OCI-LY1 (cell line): ENCODE measurements at regions not wholly inside any gene's neighbourhood (a gene's known extent, or its start where the extent isn't known, plus 50 kb on each side); places are given as distances from the start of the nearest gene placed in this dataset.

Experiments used
- H2AFZ ChIP-seq: fragments of 200-600 bp; sonication (generic), shearing (Covaris generic); 2 replicates; pipeline ENCODE4 v1.6.0; 2014; ENCODE audit warnings: antibody characterized with exemption, mild to moderate bottlenecking, low read length
- H3F3A ChIP-seq: fragments of 200-600 bp; sonication (generic), shearing (Covaris generic); 2 replicates; pipeline ENCODE4 v1.6.0; 2014; ENCODE audit warnings: mild to moderate bottlenecking, antibody characterized with exemption, low read length, moderate library complexity; ENCODE audit not compliant: insufficient read depth
- H3K27ac ChIP-seq: fragments of 200-600 bp; sonication (generic); 2 replicates; pipeline ENCODE4 v1.5.1; 2014; ENCODE audit warnings: low read length, mixed run types, mild to moderate bottlenecking, low read depth; ENCODE audit not compliant: poor library complexity, severe bottlenecking
- H3K27me3 ChIP-seq: fragments of 200-600 bp; sonication (generic); 2 replicates; pipeline ENCODE4 v1.6.0; 2014; ENCODE audit warnings: antibody characterized with exemption, mild to moderate bottlenecking, low read length, moderate library complexity; ENCODE audit not compliant: insufficient read depth
- H3K36me3 ChIP-seq: fragments of 200-600 bp; sonication (generic); 2 replicates; pipeline ENCODE4 v1.6.1; 2014; ENCODE audit warnings: mild to moderate bottlenecking, antibody characterized with exemption, low read length, moderate library complexity, mixed read lengths; ENCODE audit not compliant: insufficient read depth
- H3K4me1 ChIP-seq: fragments of 200-600 bp; sonication (generic); 2 replicates; pipeline ENCODE4 v1.5.1; 2014; ENCODE audit warnings: mild to moderate bottlenecking, low read length, moderate library complexity; ENCODE audit not compliant: insufficient read depth, severe bottlenecking
- H3K4me2 ChIP-seq: fragments of 200-600 bp; sonication (generic), shearing (Covaris generic); 2 replicates; pipeline ENCODE4 v1.6.1; 2014; ENCODE audit warnings: low read length
- H3K4me3 ChIP-seq: fragments of 200-600 bp; sonication (generic); 2 replicates; pipeline ENCODE4 v1.5.1; 2014; ENCODE audit warnings: low read length, low read depth, mild to moderate bottlenecking, mixed read lengths; ENCODE audit not compliant: poor library complexity, severe bottlenecking
- H3K79me2 ChIP-seq: fragments of 200-600 bp; shearing (Covaris generic); 2 replicates; pipeline ENCODE4 v1.6.1; 2016; ENCODE audit warnings: mixed run types, low read length, mixed read lengths; ENCODE audit not compliant: insufficient read depth
- H3K9ac ChIP-seq: fragments of 200-600 bp; sonication (generic), shearing (Covaris generic); 2 replicates; pipeline ENCODE4 v1.6.1; 2014; ENCODE audit warnings: mild to moderate bottlenecking, low read length, mixed read lengths
- H3K9me2 ChIP-seq: fragments of 200-600 bp; sonication (generic), shearing (Covaris generic); 2 replicates; pipeline ENCODE4 v1.6.1; 2014; ENCODE audit warnings: low read depth, mild to moderate bottlenecking, low read length, mixed read lengths
- H3K9me3 ChIP-seq: fragments of 200-600 bp; shearing (Covaris generic); 2 replicates; pipeline ENCODE4 v1.6.1; 2014; ENCODE audit warnings: low read length, mixed read lengths
- H4K20me1 ChIP-seq: fragments of 200-600 bp; sonication (generic), shearing (Covaris generic); 2 replicates; pipeline ENCODE4 v1.6.0; 2016; ENCODE audit warnings: mild to moderate bottlenecking, low read length; ENCODE audit not compliant: insufficient read depth
- CTCF ChIP-seq: fragments of 200-600 bp; sonication (generic), shearing (Covaris generic); IDR thresholded peaks from 2 replicates; pipeline ENCODE4 v1.5.1; 2017; ENCODE audit warnings: mild to moderate bottlenecking, antibody characterized with exemption, low read length, moderate library complexity, mixed read lengths
- EZH2 ChIP-seq: fragments of 200-600 bp; sonication (generic), shearing (Covaris generic); IDR thresholded peaks from 2 replicates; pipeline ENCODE4 v1.8.0; 2017; ENCODE audit warnings: borderline replicate concordance, mixed run types, mild to moderate bottlenecking, antibody characterized with exemption, low read length, moderate library complexity, mixed read lengths

- no peaks in the 10 kb centered on the region; the same call in 1 of the 2 replicates for H3K27me3 ChIP-seq
- no peak for TF ChIP-seq EZH2
- TF ChIP-seq CTCF = no peak
- H3K4me2 ChIP-seq = no peak overlapping the region
Measured at GRCh38 chr16:5854027-5854426, 756.4 kb upstream of the EEF2KMT start.

DNA sequence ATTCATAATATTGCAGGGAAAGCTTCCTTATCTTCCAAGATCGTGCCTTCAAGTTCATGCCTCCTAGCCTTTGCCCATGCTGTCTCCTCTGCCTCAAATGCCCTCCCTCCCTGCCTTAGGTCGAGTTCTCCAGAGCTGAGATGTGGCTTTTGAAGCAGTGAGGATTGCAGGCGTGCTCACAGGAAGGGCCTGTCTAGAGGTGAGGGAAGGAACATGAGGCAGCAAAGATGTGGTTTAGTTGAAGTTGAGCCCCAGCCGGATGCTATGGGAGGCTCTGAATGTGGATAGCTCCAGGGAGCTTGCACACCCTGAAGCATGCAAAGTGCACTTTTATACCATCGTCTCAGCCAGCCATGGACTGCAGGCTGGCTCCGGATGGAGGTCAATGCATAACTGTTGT lies 754.6 kb upstream of the EEF2KMT start:
- Histone ChIP-seq H3K9me3 (no peaks in the 10 kb centered on the region), H3K27me3 (no peaks in the 10 kb centered on the region; the same call in 1 of the 2 replicates), H3K36me3 (no peaks in the 10 kb centered on the region), H3K4me2 (no peak overlapping the region), H3K9me2 (no peaks in the 10 kb centered on the region), H4K20me1 (no peaks in the 10 kb centered on the region), H3K79me2 (no peaks in the 10 kb centered on the region), H3K4me1 (no peaks in the 10 kb centered on the region), H3K9ac (no peak overlapping the region), H3K27ac (no peak overlapping the region), H3K4me3 (no peak overlapping the region), H3F3A (no peaks in the 10 kb centered on the region), H2AFZ (no peak overlapping the region)
- no peak for TF ChIP-seq CTCF
- TF ChIP-seq EZH2 = no peak

More at GRCh38 chr16:5854027-5854426, 756.4 kb upstream of the EEF2KMT start:
- no peaks in the 10 kb centered on the region for H3K36me3 ChIP-seq
- H3K4me3 ChIP-seq = no peak overlapping the region
- H3K9me2 ChIP-seq = no peaks in the 10 kb centered on the region
- H3K27ac ChIP-seq = no peak overlapping the region
- no peaks in the 10 kb centered on the region for H3F3A ChIP-seq
- H3K79me2 ChIP-seq = no peaks in the 10 kb centered on the region
- H2AFZ ChIP-seq = no peak overlapping the region
- no peak overlapping the region for H3K9ac ChIP-seq
- no peaks in the 10 kb centered on the region for H3K9me3 ChIP-seq
- no peaks in the 10 kb centered on the region for H4K20me1 ChIP-seq
- H3K4me1 ChIP-seq = no peaks in the 10 kb centered on the region

- Histone ChIP-seq H3K4me2 (no peak overlapping the region), H3K9ac (no peak overlapping the region), H3K27ac (no peak overlapping the region)
Measured at GRCh38 chr16:5851393-5851982, 753.9 kb upstream of the EEF2KMT start.

More at GRCh38 chr16:5851393-5851982, 753.9 kb upstream of the EEF2KMT start:
- no peaks in the 10 kb centered on the region for H4K20me1 ChIP-seq
- H3K9me2 ChIP-seq = no peaks in the 10 kb centered on the region
- TF ChIP-seq CTCF (no peak), EZH2 (no peak)
- H3K27me3 ChIP-seq = no peaks in the 10 kb centered on the region; the same call in 1 of the 2 replicates
- H3K4me1 ChIP-seq = no peaks in the 10 kb centered on the region
- H3K36me3 ChIP-seq = no peaks in the 10 kb centered on the region
- H3F3A ChIP-seq = no peaks in the 10 kb centered on the region
- H3K9me3 ChIP-seq = no peaks in the 10 kb centered on the region
- no peak overlapping the region for H3K4me3 ChIP-seq
- H2AFZ ChIP-seq = no peak overlapping the region
- no peaks in the 10 kb centered on the region for H3K79me2 ChIP-seq
